ENCODE measurements at regions not wholly inside any gene's neighbourhood (a gene's known extent, or its start where the extent isn't known, plus 50 kb on each side); places are given as distances from the start of the nearest gene placed in this dataset.
A peak's percentile ranks its signal among the peaks of the same experiment; 100 is the strongest.

- Histone ChIP-seq H3K36me3 (no peaks in the 10 kb centered on the region), H3K27ac (no peak overlapping the region), H3K4me1 (no peaks in the 10 kb centered on the region), H3K9me3 (no peaks in the 10 kb centered on the region), H3K27me3 (peaks cover 4% of the 10 kb centered on the region), H3K4me3 (no peak overlapping the region)
- 85 to 96% methylated on average over 2 of the region's 2 CpGs for WGBS, 2 donors (ENCODE audit: low coverage in 1 of 2)
- TF ChIP-seq POLR2A (IDR thresholded peaks at IDR 0.05) (no peak), POLR2AphosphoS5 (IDR thresholded peaks at IDR 0.05) (no peak), CTCF (IDR thresholded peaks at IDR 0.05) (no peak), EP300 (IDR thresholded peaks at IDR 0.05) (no peak)
- ATAC-seq: no peak
These were observed 112.9 kb downstream of the SLC36A4 start for GRCh38 chr11:93084727-93085505.

GRCh38 chr11:93089474-93090102 is 108.2 kb downstream of the SLC36A4 start:
- Histone ChIP-seq H3K36me3 (no peaks in the 10 kb centered on the region), H3K4me3 (no peak overlapping the region), H3K9me3 (peaks cover 0 to 6% (median 0%) of the 10 kb centered on the region in 3 donors), H3K4me1 (no peaks in the 10 kb centered on the region), H3K27me3 (no peaks in the 10 kb centered on the region), H3K27ac (no peak overlapping the region)
- WGBS, 2 donors (ENCODE audit: low coverage in 1 of 2): 71 to 73% methylated on average over 5 of the region's 5 CpGs
- peak; percentile 57 for ATAC-seq
- no peak for TF ChIP-seq POLR2AphosphoS5 (IDR thresholded peaks at IDR 0.05)
- peak in 1 of 4 experiments; percentile 31 for TF ChIP-seq CTCF (IDR thresholded peaks at IDR 0.05)

Measured in gastroesophageal sphincter (tissue), 4 donors.